B cell (primary cell): ENCODE measurements at regions not wholly inside any gene's neighbourhood (a gene's known extent, or its start where the extent isn't known, plus 50 kb on each side); places are given as distances from the start of the nearest gene placed in this dataset.

Source experiments
- EZH2 ChIP-seq: IDR thresholded peaks from 2 replicates; pipeline ENCODE4 v1.6.1; 2012; ENCODE audit warnings: borderline replicate concordance, low read depth, mild to moderate bottlenecking, moderate library complexity, low read length; ENCODE audit not compliant: insufficient read depth, poor library complexity, severe bottlenecking
- TF ChIP-seq, protein P1 (sequence below): fragments of 200-600 bp; IDR thresholded peaks from one replicate; pipeline ENCODE4 v1.8.0; 2022; ENCODE audit warnings: antibody characterized with exemption, mild to moderate bottlenecking

DNA sequence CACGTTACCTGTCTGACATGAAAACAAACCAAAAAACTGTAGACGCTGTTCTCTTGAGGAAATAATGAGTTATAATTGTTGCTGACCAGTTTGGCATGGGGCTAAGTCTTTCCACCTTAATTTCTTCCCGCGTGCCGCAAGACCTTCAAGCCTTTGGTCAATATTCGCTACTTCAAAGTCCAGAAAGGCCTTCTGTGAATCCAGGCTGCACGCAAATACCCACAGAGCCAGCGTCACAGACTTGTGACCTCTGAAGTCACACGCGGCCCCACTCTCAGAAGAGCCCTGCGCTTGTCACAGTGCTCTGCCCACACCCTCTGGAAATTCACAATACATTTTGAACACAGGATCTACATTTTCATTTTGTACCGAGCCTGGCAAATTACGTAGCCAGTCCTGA, 275.2 kb downstream of the SHQ1 start:
- TF ChIP-seq, protein P1, sequence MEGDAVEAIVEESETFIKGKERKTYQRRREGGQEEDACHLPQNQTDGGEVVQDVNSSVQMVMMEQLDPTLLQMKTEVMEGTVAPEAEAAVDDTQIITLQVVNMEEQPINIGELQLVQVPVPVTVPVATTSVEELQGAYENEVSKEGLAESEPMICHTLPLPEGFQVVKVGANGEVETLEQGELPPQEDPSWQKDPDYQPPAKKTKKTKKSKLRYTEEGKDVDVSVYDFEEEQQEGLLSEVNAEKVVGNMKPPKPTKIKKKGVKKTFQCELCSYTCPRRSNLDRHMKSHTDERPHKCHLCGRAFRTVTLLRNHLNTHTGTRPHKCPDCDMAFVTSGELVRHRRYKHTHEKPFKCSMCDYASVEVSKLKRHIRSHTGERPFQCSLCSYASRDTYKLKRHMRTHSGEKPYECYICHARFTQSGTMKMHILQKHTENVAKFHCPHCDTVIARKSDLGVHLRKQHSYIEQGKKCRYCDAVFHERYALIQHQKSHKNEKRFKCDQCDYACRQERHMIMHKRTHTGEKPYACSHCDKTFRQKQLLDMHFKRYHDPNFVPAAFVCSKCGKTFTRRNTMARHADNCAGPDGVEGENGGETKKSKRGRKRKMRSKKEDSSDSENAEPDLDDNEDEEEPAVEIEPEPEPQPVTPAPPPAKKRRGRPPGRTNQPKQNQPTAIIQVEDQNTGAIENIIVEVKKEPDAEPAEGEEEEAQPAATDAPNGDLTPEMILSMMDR, result no peak
- TF ChIP-seq EZH2, result no peak
